RPMI8226 (cell line): ENCODE measurements at regions not wholly inside any gene's neighbourhood (a gene's known extent, or its start where the extent isn't known, plus 50 kb on each side); places are given as distances from the start of the nearest gene placed in this dataset.
A peak's percentile ranks its signal among the peaks of the same experiment; 100 is the strongest.
"Not testable (repeated sequence)": the region's sequence is repeated elsewhere in the genome, so short reads cannot be mapped to it uniquely, and the experiment has no call there.

ENCODE experiments used
- DNase-seq: peaks from one replicate; pipeline ENCODE4 v3.0.0-alpha.2; 2015

- DNase-seq, result no peak
These were observed 656.1 kb upstream of the SOX9 start for GRCh38 chr17:71464751-71465150.

DNA sequence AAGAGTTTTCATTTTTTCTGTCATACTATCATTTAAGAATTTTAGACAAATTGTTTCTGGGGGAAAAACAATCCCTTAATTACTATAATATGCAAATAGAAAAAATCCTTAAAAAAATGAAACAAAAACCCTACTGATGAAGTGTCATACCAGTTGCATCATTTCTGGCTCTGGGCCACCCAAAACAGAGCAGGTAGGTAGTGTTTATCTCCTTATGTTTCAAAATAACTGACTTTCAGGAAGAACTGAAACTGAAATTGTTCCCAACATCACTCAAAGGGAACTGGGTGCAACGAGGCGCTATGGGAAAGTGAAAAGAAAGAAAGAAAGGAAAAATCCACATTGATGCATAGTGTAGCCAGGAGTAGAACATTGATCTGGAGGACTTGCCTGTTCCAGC is 653.1 kb upstream of the SOX9 start:
- peak; percentile 14 for DNase-seq

DNA sequence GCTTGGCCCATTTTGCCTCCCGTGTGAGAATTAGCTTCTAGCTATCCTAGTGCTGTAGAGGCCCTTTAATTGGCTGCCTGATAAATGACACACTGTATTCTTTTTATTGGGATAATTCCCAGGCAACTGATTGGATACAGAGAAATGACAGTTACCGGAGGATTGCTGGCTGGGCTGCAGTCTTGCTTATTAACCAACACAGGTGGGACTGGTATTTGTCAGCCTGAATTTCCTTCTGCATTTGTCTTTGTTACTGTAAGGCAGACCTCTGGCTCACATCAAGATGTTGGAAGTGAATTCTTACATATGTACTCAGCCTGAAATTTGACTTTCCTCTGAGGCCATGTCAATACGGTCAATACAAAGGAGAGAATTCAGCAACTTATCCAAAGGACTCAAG is 650.8 kb upstream of the SOX9 start:
- no peak for DNase-seq

DNA sequence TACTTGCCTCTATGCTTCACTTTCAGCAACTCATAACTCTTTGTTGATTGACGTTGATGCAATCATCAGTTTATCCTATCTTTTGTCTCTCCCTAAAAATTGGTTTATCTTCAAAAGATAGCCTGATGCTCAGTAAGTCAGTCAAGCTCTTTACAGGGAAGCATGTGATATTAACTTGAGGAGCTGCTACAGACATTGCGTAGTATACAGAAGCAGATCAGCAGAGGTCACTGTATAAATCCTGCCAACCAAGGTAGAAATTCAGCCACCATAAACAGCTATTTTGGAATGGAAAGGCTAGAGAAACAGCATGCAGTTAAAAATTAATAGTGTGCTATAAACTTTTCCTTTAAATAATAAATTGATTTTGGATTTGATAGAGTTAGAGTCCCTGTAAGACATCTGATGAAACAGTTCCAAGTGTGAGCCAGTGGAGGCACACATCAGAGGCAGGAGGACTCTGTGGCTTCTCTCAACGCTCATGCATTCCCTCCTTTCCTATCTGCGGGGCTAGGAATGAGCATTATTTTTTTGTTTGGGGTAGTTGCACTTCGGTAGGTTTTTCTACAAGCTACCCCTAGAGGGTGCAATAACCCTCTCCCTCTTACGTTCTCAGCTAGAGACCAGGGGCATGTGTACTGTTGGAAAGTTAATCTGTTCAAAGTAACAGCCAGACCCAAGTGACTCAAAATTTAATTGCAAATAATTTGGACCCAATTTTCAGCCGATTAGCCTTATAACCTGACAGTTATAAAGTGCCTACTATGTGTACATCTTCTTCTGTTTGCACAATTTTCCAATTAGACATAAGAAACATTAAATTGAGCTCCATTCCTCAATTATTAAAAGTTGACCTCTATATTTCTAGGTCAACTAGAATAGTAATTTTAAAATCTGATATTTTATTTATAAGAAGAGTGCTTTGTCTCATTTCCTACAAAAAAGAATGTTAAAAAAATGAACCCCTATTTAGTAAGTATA is 647.7 kb upstream of the SOX9 start:
- DNase-seq, result peak; percentile 53

- no peak for DNase-seq
These were observed 643.5 kb upstream of the SOX9 start for GRCh38 chr17:71477356-71477755.

GRCh38 chr17:71480099-71480498 is 640.7 kb upstream of the SOX9 start:
- no peak for DNase-seq

DNA sequence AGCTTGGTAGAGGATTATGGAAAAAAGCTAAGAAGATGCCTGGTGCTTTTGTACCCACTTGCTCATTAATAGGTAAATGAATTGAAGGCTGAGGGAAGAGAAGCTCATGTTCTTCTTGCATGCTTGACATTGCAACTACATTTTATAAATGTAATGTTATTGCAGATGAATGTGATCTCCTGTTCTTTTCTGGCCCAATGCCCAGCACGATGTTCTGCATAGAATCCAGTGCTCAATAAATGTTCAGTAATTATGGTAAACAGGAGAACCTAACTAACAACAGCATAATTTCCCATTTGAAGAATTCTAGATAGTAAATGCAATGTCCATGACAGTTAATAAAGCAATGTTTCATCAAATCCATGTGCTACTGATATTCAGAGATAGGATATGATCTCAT is 638.2 kb upstream of the SOX9 start:
- DNase-seq, result no peak

- DNase-seq, result no peak
These were observed 636.3 kb upstream of the SOX9 start for GRCh38 chr17:71484546-71484945.

GRCh38 chr17:71485426-71485825 is 635.4 kb upstream of the SOX9 start:
- DNase-seq, result no peak

- DNase-seq, result no peak
These were observed 634.6 kb upstream of the SOX9 start for GRCh38 chr17:71486261-71486660.

DNA sequence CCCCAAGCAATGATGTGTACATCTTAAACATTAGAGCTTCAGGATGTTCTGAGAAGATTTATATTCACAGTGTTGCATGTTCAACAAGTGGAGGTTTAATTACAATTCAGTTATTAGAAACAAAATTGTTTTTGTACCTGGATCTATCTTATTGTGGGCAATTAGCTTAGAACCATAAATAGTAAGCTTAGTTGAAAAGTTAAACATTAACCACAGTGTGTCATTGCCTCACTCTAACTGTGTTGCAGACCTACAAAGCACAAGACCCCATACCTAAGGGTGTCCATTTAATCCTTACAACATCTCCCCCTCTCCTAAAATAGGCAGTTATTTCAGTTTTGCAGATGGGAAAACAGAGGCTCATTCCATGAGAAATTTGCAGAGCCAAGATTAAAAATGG is 632.0 kb upstream of the SOX9 start:
- no peak for DNase-seq

DNA sequence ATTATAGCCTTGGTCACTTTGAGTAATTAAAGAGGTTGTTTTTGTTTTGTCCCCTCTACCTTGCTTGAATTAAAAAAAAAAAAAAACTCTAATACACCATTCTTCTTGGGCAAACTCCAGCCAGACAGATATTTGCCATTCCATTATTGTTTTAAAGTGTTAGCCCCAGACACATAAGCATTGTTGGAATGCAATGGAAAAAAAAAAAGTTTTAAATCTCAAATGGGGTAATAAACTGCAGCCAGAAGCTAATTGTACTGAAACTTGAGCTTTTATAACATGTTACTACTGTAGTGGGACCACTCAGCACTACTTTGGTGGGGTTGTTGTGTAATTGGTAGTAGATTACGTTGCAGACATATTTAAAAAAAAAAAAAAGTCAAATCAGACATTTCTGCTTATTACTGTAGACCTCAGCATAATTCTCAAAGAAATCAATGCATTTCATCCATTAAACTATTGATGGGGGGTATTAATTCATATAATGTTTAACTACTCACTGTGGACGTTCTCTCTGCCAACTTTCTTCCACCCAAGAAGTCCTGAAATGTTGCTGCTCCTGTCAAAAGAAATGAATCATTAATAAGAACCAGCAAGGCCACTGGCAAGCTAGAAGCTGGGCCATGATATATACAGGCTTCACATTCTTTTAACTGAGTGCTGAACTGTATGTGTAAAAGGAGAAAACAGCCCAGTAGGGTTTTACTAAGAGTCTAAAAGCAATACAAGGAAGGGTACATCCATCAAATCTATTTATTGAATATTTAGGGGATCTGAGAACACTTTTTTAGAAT is 626.6 kb upstream of the SOX9 start:
- DNase-seq, result no peak

DNA sequence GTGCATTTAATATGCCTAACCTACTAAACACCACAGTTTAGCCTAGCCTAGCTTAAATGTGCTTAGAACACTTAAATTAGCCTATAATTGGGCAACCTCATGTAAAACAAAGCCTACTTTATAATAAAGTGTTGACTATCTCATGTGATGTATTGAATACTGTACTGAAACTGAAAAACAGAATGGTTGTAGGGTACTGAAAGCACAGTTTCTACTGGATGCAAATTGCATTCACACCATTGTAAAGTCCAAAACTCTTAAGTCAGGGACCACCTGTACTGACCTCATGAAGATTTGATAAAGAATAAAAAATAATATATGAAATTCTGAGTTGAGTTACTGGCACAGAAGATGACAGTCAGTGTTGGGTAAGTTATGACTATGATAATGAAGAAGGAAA is 625.4 kb upstream of the SOX9 start:
- DNase-seq, result no peak

DNA sequence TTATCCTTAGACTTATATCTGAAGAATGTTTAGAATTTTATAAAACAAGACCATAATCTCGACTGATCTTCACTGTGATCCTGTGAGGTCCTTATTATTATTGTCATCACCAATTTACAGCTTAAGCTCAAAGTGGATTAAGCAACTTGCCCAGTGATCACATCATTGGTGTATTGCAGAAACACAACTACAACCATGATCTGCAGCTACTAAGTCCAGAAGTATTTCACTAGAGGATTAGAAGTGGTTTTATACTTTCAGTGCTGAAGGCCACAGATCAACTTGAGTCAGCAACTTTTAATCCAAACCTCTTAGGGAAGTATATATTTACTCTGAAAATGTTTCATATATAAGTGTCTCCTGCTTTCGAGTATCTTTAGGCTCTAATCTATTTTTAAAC is 624.3 kb upstream of the SOX9 start:
- DNase-seq, result no peak

- DNase-seq, result no peak
These were observed 619.9 kb upstream of the SOX9 start for GRCh38 chr17:71500761-71501555.

GRCh38 chr17:71501711-71502110 is 619.1 kb upstream of the SOX9 start:
- no peak for DNase-seq

DNA sequence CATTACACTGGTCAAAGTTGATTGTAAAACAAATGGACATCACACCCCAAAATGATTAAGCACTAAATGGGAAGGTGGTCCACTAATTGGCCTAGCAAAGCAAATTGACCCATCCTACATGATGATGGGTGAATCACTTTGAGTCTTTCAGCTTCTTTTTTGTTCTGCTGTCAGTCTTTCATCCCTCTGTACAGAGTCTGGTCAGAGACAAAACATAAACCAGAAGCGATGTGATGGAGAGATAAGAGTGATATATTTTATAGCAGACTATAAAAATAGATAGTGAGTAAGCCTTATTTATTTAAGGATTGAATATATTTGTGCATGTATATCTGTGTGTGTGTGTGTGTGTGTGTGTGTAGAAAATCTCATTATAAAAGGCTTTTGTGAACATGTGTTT is 618.4 kb upstream of the SOX9 start:
- DNase-seq, result no peak

GRCh38 chr17:71503710-71504465 is 616.9 kb upstream of the SOX9 start:
- DNase-seq, result no peak

DNA sequence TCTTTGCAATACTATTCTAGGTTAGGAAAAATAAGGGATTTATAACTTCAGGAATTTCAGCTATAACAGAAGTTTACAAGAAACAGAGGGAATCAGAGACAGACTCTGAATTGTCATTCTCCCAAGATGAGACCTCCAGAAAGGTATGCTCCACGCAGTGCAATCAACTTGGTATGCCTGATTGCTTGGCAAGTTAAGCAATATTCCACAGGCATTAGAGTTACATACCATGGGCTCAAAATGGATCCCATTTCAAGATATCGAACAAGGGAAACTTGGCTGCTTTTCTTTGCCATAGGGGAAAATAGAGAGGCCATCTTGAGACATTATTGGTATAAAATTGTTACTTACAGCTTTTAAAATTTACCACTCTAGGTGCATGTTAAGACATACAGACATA is 615.6 kb upstream of the SOX9 start:
- no peak for DNase-seq

GRCh38 chr17:71505981-71506380 is 614.8 kb upstream of the SOX9 start:
- no peak for DNase-seq

GRCh38 chr17:71511266-71511995 is 609.4 kb upstream of the SOX9 start:
- DNase-seq, result no peak

GRCh38 chr17:71513725-71514124 is 607.1 kb upstream of the SOX9 start:
- DNase-seq, result not testable (repeated sequence)
